ENCODE measurements at regions not wholly inside any gene's neighbourhood (a gene's known extent, or its start where the extent isn't known, plus 50 kb on each side); places are given as distances from the start of the nearest gene placed in this dataset.

DNA sequence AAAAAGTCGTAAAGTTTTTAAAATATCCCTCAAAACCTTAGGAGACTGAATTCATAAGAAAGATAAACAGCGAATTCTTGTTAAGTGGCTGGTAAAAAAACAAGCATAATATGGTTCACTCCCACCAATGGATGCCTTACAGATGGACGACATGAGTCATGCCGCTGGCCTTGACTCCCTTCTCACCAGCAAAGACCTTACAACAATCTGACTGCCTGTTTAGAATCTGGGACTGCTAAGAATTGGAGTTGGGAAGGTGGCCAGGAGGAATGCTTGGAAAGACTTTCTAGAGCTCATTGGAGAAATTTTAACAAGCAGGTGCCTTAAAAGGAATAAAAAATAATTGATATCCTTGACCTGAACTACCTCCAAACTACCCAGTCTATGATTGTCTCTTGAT lies 206.9 kb upstream of the FMN2 start:
- TF ChIP-seq, protein P1, sequence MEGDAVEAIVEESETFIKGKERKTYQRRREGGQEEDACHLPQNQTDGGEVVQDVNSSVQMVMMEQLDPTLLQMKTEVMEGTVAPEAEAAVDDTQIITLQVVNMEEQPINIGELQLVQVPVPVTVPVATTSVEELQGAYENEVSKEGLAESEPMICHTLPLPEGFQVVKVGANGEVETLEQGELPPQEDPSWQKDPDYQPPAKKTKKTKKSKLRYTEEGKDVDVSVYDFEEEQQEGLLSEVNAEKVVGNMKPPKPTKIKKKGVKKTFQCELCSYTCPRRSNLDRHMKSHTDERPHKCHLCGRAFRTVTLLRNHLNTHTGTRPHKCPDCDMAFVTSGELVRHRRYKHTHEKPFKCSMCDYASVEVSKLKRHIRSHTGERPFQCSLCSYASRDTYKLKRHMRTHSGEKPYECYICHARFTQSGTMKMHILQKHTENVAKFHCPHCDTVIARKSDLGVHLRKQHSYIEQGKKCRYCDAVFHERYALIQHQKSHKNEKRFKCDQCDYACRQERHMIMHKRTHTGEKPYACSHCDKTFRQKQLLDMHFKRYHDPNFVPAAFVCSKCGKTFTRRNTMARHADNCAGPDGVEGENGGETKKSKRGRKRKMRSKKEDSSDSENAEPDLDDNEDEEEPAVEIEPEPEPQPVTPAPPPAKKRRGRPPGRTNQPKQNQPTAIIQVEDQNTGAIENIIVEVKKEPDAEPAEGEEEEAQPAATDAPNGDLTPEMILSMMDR (IDR thresholded peaks at IDR 0.05): no peak
- TF ChIP-seq POLR2A (IDR thresholded peaks at IDR 0.05): no peak
